Endothelial cell of umbilical vein (primary cell): ENCODE measurements at regions not wholly inside any gene's neighbourhood (a gene's known extent, or its start where the extent isn't known, plus 50 kb on each side); places are given as distances from the start of the nearest gene placed in this dataset.

Experiments
- BruUV-seq: library from RNA; stranded (reverse); fragments of 400-500 nt; replicated peaks from 2 replicates; lab custom pipeline; 2021; lab: Mats Ljungman, UMichigan
- CTCF ChIA-PET: fragments of 300-600, 350-600 bp; sonication (Branson Sonifier 250); formaldehyde crosslinking; loops from one replicate; lab custom pipeline; 2021; ENCODE audit warnings: antibody characterized with exemption, inconsistent platforms; lab: Charles Lee
- POLR2A ChIA-PET: fragments of 300-600, 350-600 bp; sonication (Branson Sonifier 250); formaldehyde crosslinking; loops from one replicate; lab custom pipeline; 2021; ENCODE audit warnings: antibody characterized with exemption, inconsistent platforms; lab: Charles Lee
- DNase-seq: peaks from one replicate; pipeline ENCODE4 v3.0.0-alpha.2; 2011; ENCODE audit warnings: low read depth, low spot score
- FAIRE-seq: peaks from 2 replicates; lab custom pipeline; 2011; peaks lifted over from hg19 to GRCh38; lab: Jason Lieb, UNC
- H2AFZ ChIP-seq: 2 replicates; pipeline ENCODE4 v1.6.0; 2012; ENCODE audit warnings: low read depth, low read length, control low read depth, inconsistent platforms
- H3K27ac ChIP-seq: 2 replicates; pipeline ENCODE4 v1.5.1; 2011; ENCODE audit warnings: low read depth, mild to moderate bottlenecking, control low read depth, low read length, moderate library complexity; ENCODE audit not compliant: insufficient read depth
- H3K27me3 ChIP-seq, 2 experiments: 2 replicates each; pipeline versions ENCODE4 v1.6.0 to v1.6.1; 2011; ENCODE audit warnings: low read length in 2 of 2, mixed read lengths in 1 of 2; ENCODE audit not compliant: control insufficient read depth in 2 of 2, insufficient read depth in 2 of 2
- H3K36me3 ChIP-seq, 2 experiments: 2 replicates in 1 of 2; 3 replicates in 1 of 2; pipeline ENCODE4 v1.5.1; 2011; ENCODE audit warnings: low read length in 2 of 2, mild to moderate bottlenecking in 1 of 2, moderate library complexity in 1 of 2; ENCODE audit not compliant: control insufficient read depth in 2 of 2, insufficient read depth in 2 of 2; ENCODE audit errors: extremely low read depth in 1 of 2
- H3K4me1 ChIP-seq: 3 replicates; pipeline ENCODE4 v1.5.1; 2011; ENCODE audit warnings: mild to moderate bottlenecking, low read length; ENCODE audit not compliant: control insufficient read depth, insufficient read depth; ENCODE audit errors: extremely low read depth
- H3K4me2 ChIP-seq: 2 replicates; pipeline ENCODE4 v1.6.1; 2011; ENCODE audit warnings: low read length, control low read depth, mixed read lengths; ENCODE audit not compliant: insufficient read depth
- H3K4me3 ChIP-seq, 3 experiments: fragments of 200-600 bp in 1 of 3; sonication (generic), shearing (Covaris generic) in 1 of 3; replicated peaks in 1 of 3; 2 replicates each; pipeline ENCODE4 v1.5.1; 2011 to 2016; ENCODE audit warnings: control low read depth in 3 of 3, low read length in 3 of 3, mild to moderate bottlenecking in 2 of 3, inconsistent platforms in 1 of 3, low read depth in 1 of 3, moderate library complexity in 1 of 3; ENCODE audit not compliant: insufficient read depth in 1 of 3
- H3K79me2 ChIP-seq: 2 replicates; pipeline ENCODE4 v1.6.0; 2012; ENCODE audit warnings: low read length, inconsistent platforms; ENCODE audit not compliant: control insufficient read depth, insufficient read depth
- H3K9ac ChIP-seq: replicated peaks from 2 replicates; pipeline ENCODE3; 2011; ENCODE audit warnings: low read length, control low read depth; ENCODE audit not compliant: insufficient read depth; ENCODE audit errors: extremely low read depth
- H3K9me1 ChIP-seq: replicated peaks from 3 replicates; pipeline ENCODE4 v1.6.0; 2011; ENCODE audit warnings: mild to moderate bottlenecking, low read length; ENCODE audit not compliant: control insufficient read depth, insufficient read depth; ENCODE audit errors: extremely low read depth
- H3K9me3 ChIP-seq: replicated peaks from 2 replicates; pipeline ENCODE4 v1.5.1; 2012; ENCODE audit warnings: low read length, inconsistent platforms; ENCODE audit not compliant: control insufficient read depth, insufficient read depth
- H4K20me1 ChIP-seq: replicated peaks from 2 replicates; pipeline ENCODE3; 2011; ENCODE audit warnings: mild to moderate bottlenecking, low read length; ENCODE audit not compliant: control insufficient read depth, insufficient read depth; ENCODE audit errors: extremely low read depth
- EZH2 ChIP-seq: IDR thresholded peaks from 2 replicates; pipeline ENCODE4 v1.6.1; 2012; ENCODE audit warnings: borderline replicate concordance, low read depth, mild to moderate bottlenecking, moderate library complexity, low read length, inconsistent platforms; ENCODE audit not compliant: severe bottlenecking
- FOS ChIP-seq: IDR thresholded peaks from 2 replicates; pipeline ENCODE4 v1.6.1; 2011; ENCODE audit warnings: mild to moderate bottlenecking, low read length, moderate library complexity, borderline replicate concordance; ENCODE audit not compliant: insufficient read depth
- GATA2 ChIP-seq: IDR thresholded peaks from 2 replicates; pipeline ENCODE4 v1.7.0; 2011; ENCODE audit warnings: low read depth, mild to moderate bottlenecking, moderate library complexity, mixed read lengths, low read length; ENCODE audit not compliant: insufficient read length, insufficient read depth
- JUN ChIP-seq: IDR thresholded peaks from 2 replicates; pipeline ENCODE4 v1.6.1; 2011; ENCODE audit warnings: borderline replicate concordance, low read depth; ENCODE audit not compliant: insufficient read length, insufficient read depth
- MYC ChIP-seq: IDR thresholded peaks from one replicate; pipeline ENCODE4 v1.6.1; 2011; ENCODE audit warnings: mild to moderate bottlenecking, low read depth, low read length
- POLR2A ChIP-seq: IDR thresholded peaks from 2 replicates; pipeline ENCODE4 v1.6.1; 2012; ENCODE audit warnings: low read depth, mild to moderate bottlenecking, control low read depth, low read length
- POLR2AphosphoS5 ChIP-seq: IDR thresholded peaks from 2 replicates; pipeline ENCODE4 v1.6.1; 2012; ENCODE audit warnings: low read depth, mild to moderate bottlenecking, control low read depth, low read length, moderate library complexity; ENCODE audit not compliant: insufficient read depth
- dilution Hi-C: fragments of 300-500 bp; cut with MboI; formaldehyde crosslinking; loops from one replicate; pipeline ENCODE4 v1.15.0; 2019; ENCODE audit warnings: low sequenced_read_pairs; ENCODE audit not compliant: extremely low pct_ligation_motif_present
- intact Hi-C: fragments of 100-400 bp; cut with micrococcal nuclease; formaldehyde crosslinking; loops from one replicate; pipeline ENCODE4 v1.10.0; 2022
- TF ChIP-seq, protein P1 (sequence below): IDR thresholded peaks from 2 replicates; pipeline ENCODE4 v1.6.1; 2011; ENCODE audit not compliant: insufficient read depth, insufficient read length
- TF ChIP-seq, protein P2 (sequence below), 2 donors: IDR thresholded peaks; 1 replicate in 1 of 2; 2 replicates in 1 of 2; pipeline ENCODE4 v1.5.1; 2011; ENCODE audit warnings: low read length in 2 of 2, mild to moderate bottlenecking in 2 of 2, moderate library complexity in 2 of 2, control low read depth in 1 of 2, inconsistent platforms in 1 of 2, low read depth in 1 of 2; ENCODE audit not compliant: insufficient read depth in 1 of 2; ENCODE audit errors: extremely low read depth in 1 of 2

DNA sequence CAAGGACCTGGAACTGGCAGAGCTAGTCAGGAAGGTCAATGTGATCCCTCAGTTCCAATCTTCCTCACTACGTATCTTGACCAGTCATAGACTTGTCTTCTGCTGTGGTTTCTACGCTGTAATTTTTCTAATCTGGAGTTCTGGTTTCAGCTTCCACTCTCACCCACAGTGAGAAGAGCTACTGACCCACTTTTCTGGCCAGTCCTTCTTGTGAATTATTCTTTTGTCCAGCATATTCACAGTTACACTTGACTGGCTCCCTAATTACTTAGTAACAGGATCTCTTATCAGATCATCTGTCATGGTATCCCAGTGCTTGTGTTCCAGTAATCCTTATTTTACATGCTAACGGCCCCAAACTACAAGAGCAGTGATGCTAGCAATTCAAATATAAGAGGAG lies 72.4 kb upstream of the MME start:
- Histone ChIP-seq H2AFZ (no peak overlapping the region), H3K9me1 (no peaks in the 10 kb centered on the region), H3K4me2 (no peak overlapping the region), H3K4me3 (no peak overlapping the region), H3K4me1 (no peaks in the 10 kb centered on the region), H3K79me2 (no peaks in the 10 kb centered on the region), H3K27me3 (no peaks in the 10 kb centered on the region), H3K9ac (no peak overlapping the region), H3K27ac (no peak overlapping the region), H3K9me3 (no peaks in the 10 kb centered on the region), H3K36me3 (no peaks in the 10 kb centered on the region), H4K20me1 (no peaks in the 10 kb centered on the region)
- DNase-seq (no peak), FAIRE-seq (no peak)
- intact Hi-C loops, result no loop called here
- dilution Hi-C loops, result no loop called here
- CTCF ChIA-PET, result no interaction called here
- POLR2A ChIA-PET, result interaction anchor here (0.7 kb wide), 1 partner anchor 166 kb away, joined by 3 read pairs; no protein-coding TSS in a partner anchor
- no TSS peak for BruUV-seq
- TF ChIP-seq FOS, result no peak
- no peak for TF ChIP-seq GATA2
- no peak for TF ChIP-seq EZH2
- TF ChIP-seq, protein P1, sequence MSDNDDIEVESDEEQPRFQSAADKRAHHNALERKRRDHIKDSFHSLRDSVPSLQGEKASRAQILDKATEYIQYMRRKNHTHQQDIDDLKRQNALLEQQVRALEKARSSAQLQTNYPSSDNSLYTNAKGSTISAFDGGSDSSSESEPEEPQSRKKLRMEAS, result no peak
- TF ChIP-seq, protein P2, sequence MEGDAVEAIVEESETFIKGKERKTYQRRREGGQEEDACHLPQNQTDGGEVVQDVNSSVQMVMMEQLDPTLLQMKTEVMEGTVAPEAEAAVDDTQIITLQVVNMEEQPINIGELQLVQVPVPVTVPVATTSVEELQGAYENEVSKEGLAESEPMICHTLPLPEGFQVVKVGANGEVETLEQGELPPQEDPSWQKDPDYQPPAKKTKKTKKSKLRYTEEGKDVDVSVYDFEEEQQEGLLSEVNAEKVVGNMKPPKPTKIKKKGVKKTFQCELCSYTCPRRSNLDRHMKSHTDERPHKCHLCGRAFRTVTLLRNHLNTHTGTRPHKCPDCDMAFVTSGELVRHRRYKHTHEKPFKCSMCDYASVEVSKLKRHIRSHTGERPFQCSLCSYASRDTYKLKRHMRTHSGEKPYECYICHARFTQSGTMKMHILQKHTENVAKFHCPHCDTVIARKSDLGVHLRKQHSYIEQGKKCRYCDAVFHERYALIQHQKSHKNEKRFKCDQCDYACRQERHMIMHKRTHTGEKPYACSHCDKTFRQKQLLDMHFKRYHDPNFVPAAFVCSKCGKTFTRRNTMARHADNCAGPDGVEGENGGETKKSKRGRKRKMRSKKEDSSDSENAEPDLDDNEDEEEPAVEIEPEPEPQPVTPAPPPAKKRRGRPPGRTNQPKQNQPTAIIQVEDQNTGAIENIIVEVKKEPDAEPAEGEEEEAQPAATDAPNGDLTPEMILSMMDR (IDR thresholded peaks at IDR 0.05; ENCODE audit: extremely low read depth in 1 of 2, insufficient read depth in 1 of 2, low read depth in 1 of 2, low read length in 2 of 2), result no peak
- no peak for TF ChIP-seq JUN
- no peak for TF ChIP-seq POLR2A
- no peak for TF ChIP-seq MYC
- TF ChIP-seq POLR2AphosphoS5, result no peak
